Omental fat pad (tissue), 3 donors: ENCODE measurements at regions not wholly inside any gene's neighbourhood (a gene's known extent, or its start where the extent isn't known, plus 50 kb on each side); places are given as distances from the start of the nearest gene placed in this dataset.

Experiments
- ATAC-seq: fragments of 150-250 bp; one replicate; pipeline ENCODE4 v1.9.1; 2016; ENCODE audit warnings: mild to moderate bottlenecking, moderate library complexity; ENCODE audit not compliant: low FRiP score
- DNase-seq: peaks from one replicate; pipeline ENCODE4 v3.0.0-alpha.2; 2019; ENCODE audit warnings: low spot score
- TF ChIP-seq, protein P1 (sequence below), 3 donors: fragments of 450-650 bp; IDR thresholded peaks; one replicate each; pipeline ENCODE4 v1.5.1; 2016 to 2017; ENCODE audit warnings: antibody characterized with exemption in 3 of 3, mild to moderate bottlenecking in 3 of 3, moderate library complexity in 2 of 3

DNA sequence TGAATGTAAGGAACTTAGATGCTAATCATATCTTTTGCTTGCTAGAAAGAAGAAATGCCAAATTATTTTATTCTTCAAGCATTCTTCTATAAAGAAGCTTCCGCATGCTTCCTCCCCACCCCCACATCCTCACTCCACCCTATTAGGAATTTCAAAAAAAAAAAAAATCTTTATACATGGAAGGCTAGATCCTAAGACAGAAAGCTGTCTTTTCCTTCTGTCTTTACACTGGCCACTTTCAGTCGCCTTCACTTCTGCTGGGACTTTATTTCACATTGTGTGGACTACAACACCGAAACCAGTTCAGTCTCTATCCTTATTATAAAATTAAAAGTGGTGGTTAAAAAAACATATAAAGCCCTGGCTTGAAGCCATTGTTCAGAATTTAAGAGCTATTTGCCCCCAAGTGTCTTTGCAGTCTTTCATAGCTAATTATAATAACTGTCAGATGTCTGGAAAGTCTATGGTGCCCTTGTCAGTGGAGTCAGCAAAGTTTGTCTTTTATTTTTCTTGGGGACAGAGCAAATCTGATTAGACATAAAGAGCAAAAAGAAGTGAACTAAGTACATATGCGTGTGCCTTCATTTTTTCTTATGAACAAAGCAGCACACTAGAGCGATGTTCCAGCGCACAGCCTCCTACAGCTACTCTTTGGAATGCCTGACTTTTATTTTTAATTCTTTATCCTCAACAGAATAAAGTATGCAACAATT lies 297.7 kb downstream of the PTPRC start:
- ATAC-seq (peak; percentile 62), DNase-seq (no peak)
- TF ChIP-seq, protein P1, sequence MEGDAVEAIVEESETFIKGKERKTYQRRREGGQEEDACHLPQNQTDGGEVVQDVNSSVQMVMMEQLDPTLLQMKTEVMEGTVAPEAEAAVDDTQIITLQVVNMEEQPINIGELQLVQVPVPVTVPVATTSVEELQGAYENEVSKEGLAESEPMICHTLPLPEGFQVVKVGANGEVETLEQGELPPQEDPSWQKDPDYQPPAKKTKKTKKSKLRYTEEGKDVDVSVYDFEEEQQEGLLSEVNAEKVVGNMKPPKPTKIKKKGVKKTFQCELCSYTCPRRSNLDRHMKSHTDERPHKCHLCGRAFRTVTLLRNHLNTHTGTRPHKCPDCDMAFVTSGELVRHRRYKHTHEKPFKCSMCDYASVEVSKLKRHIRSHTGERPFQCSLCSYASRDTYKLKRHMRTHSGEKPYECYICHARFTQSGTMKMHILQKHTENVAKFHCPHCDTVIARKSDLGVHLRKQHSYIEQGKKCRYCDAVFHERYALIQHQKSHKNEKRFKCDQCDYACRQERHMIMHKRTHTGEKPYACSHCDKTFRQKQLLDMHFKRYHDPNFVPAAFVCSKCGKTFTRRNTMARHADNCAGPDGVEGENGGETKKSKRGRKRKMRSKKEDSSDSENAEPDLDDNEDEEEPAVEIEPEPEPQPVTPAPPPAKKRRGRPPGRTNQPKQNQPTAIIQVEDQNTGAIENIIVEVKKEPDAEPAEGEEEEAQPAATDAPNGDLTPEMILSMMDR (IDR thresholded peaks at IDR 0.05) = no peak

DNA sequence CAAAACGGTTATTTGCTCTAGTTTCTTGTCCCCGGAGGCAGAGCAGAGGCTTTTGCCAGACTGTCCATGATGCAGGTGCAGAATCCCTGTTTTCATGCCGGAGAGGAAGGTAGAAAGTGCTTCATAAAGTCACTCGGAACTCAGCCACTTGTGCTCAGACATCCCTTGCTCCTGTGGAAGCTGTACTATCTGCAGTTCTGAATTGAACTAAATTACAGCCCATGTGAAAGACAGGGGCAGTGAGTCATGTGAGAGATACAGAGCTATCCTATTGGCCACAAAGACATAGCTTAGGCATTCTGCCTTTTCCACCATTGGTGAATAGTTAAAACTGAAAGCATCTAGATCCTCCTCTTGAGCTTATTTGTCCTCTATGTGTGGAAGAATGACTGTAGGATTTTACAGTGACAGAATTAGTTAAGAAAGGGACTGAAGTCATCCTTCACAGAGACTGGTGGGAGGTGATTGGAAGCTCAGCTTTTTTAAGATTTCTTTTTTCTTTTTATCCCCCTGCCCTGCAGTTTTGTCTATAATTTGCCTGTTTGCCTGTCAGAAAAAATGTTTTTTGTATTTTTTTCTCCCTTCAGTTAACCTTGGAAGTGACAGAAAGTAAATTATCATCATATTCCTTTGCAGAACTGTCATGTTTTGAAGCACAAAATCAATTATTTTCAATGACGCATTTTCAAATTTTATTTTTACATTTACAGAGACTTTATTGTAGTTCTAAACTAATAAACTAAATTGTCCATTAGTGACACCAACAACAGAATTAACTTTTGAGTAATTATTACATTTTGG lies 298.6 kb downstream of the PTPRC start:
- DNase-seq = no peak
- TF ChIP-seq, protein P1 (IDR thresholded peaks at IDR 0.05) = no peak
- ATAC-seq = peak; percentile 94

DNA sequence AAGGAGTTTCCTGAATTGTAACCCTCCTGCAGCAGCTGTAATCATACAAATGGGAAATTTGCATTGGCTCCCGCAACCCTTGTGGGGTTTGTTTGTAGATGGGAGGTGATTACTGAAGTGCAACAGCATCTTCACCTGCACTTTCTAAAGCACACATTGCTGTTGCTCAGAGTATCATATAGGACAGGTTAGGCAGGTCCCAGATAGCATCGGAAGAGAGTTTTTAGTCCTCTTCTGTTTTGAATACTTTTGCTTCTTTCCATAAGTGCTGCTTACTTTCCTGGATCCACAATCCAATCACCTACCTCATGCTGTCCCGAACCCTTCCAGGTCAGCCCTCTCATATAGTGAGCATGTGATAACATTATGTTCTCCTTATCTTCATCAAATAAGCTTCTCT lies 300.4 kb downstream of the PTPRC start:
- ATAC-seq (no peak), DNase-seq (no peak)
- TF ChIP-seq, protein P1 (IDR thresholded peaks at IDR 0.05) = no peak

DNA sequence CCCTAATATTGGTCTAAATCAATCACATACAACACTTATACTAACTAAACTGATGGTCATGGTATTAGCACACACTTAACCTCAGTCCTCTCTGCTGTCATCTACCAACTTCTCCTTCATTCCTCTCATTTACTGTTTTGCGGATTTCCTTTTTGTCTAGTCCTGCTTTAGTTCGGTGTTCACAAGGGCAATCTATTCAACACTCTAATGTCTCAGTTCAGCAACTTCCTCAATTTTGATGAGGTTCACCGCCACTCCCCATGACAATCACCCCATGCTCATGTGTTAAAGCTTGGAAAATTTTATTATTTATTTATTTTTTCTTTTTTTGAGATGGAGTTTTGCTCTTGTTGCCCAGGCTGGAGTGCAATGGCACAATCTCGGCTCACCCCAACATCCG lies 301.1 kb downstream of the PTPRC start:
- DNase-seq (no peak), ATAC-seq (no peak)
- TF ChIP-seq, protein P1 (IDR thresholded peaks at IDR 0.05) = no peak

DNA sequence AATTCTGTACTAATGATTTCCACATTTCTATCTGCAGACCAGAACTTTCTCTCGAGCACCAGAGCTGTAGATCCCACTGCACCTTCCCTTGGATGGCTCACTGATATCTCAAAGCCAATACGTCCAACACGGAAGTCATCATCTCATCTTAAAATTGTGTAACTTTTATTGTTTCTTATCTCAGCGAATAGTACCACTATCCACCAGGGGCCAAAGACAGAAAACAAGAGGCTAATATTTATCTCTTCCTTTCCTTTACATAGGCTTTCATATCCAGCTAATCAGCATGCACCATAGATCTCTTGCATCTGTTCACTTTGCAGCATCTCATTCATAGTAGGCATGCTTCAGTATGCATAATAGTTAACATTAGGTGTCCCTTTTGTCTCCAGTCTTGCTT lies 303.6 kb downstream of the PTPRC start:
- no peak for ATAC-seq
- TF ChIP-seq, protein P1 (IDR thresholded peaks at IDR 0.05) = no peak
- no peak for DNase-seq

DNA sequence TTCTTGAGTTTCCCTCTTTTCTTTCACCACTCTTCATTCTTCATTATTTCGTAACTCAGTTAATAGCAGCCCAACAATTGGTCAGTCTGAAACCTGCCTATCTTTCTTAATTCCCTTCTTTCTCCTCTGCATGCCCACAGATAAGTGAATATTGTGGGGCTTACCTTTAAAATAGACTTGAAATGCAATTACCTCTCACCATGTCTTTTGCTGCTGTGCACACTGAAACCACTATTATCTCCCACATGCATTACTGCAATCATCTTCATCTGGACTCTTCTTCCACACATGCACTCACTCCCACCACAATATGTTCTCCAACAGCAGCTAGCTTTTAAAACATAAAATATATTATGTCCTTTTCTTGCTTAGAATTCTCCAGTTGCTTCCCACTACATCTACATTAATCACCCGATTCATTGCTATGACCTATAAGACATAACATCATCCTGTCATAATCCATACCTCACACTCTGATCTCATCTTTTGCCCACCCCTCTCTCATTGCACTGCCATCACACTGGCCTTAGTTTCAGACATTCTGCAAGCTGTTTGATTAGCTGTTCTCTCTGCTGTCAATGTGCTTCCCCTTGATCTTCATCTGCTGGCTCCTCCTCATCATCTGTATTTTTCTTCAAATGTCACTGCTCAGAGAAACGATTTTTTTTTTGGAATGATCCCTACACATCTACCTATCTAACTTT lies 304.8 kb downstream of the PTPRC start:
- no peak for DNase-seq
- ATAC-seq = no peak
- TF ChIP-seq, protein P1 (IDR thresholded peaks at IDR 0.05) = no peak
